ENCODE measurements at regions not wholly inside any gene's neighbourhood (a gene's known extent, or its start where the extent isn't known, plus 50 kb on each side); places are given as distances from the start of the nearest gene placed in this dataset.

GRCh38 chr4:14465057-14465456 lies 537.2 kb upstream of the CPEB2 start:
- TF ChIP-seq CTCF (IDR thresholded peaks at IDR 0.05; ENCODE audit: low read length) (no peak), EZH2phosphoT487 (IDR thresholded peaks at IDR 0.05; ENCODE audit: low read length) (no peak), EZH2 (optimal IDR thresholded peaks at IDR 0.05; ENCODE audit: low read depth, low read length) (no peak)
- H4K20me1 ChIP-seq (ENCODE audit: insufficient read depth, low read length): no peaks in the 10 kb centered on the region

GRCh38 chr4:14465507-14465906 lies 536.8 kb upstream of the CPEB2 start:
- Histone ChIP-seq H3K9ac (ENCODE audit: low read length) (no peak overlapping the region), H3K4me1 (ENCODE audit: low read length) (no peaks in the 10 kb centered on the region), H3K4me3 (ENCODE audit: low read length) (no peak overlapping the region), H3K9me3 (replicated peaks; ENCODE audit: insufficient read depth, low read length) (no peaks in the 10 kb centered on the region), H3K4me2 (ENCODE audit: low read depth, low read length) (no peak overlapping the region), H3K36me3 (replicated peaks; ENCODE audit: insufficient read depth, low read length) (no peaks in the 10 kb centered on the region), H3K27ac (ENCODE audit: low read length) (no peak overlapping the region), H4K20me1 (ENCODE audit: insufficient read depth, low read length) (no peaks in the 10 kb centered on the region), H3K27me3 (replicated peaks; ENCODE audit: insufficient read depth, low read length) (no peaks in the 10 kb centered on the region), H3K79me2 (ENCODE audit: low read length) (no peaks in the 10 kb centered on the region), H3F3A (ENCODE audit: insufficient read depth, low read length) (no peaks in the 10 kb centered on the region), H3K9me2 (replicated peaks; ENCODE audit: insufficient read depth, low read length) (no peaks in the 10 kb centered on the region), H2AFZ (ENCODE audit: low read length) (no peak overlapping the region)
- DNase-seq: no peak
- TF ChIP-seq EZH2 (optimal IDR thresholded peaks at IDR 0.05; ENCODE audit: low read depth, low read length) (no peak), CTCF (IDR thresholded peaks at IDR 0.05; ENCODE audit: low read length) (no peak), EZH2phosphoT487 (IDR thresholded peaks at IDR 0.05; ENCODE audit: low read length) (no peak)

More at GRCh38 chr4:14465057-14465456, 537.2 kb upstream of the CPEB2 start:
- Histone ChIP-seq H2AFZ (ENCODE audit: low read length) (no peak overlapping the region), H3K4me3 (ENCODE audit: low read length) (no peak overlapping the region), H3F3A (ENCODE audit: insufficient read depth, low read length) (no peaks in the 10 kb centered on the region), H3K9me2 (replicated peaks; ENCODE audit: insufficient read depth, low read length) (no peaks in the 10 kb centered on the region), H3K79me2 (ENCODE audit: low read length) (no peaks in the 10 kb centered on the region), H3K27me3 (replicated peaks; ENCODE audit: insufficient read depth, low read length) (no peaks in the 10 kb centered on the region), H3K9ac (ENCODE audit: low read length) (no peak overlapping the region), H3K36me3 (replicated peaks; ENCODE audit: insufficient read depth, low read length) (no peaks in the 10 kb centered on the region), H3K9me3 (replicated peaks; ENCODE audit: insufficient read depth, low read length) (no peaks in the 10 kb centered on the region), H3K4me1 (ENCODE audit: low read length) (no peaks in the 10 kb centered on the region), H3K4me2 (ENCODE audit: low read depth, low read length) (no peak overlapping the region), H3K27ac (ENCODE audit: low read length) (no peak overlapping the region)
- no peak for DNase-seq

GRCh38 chr4:14478504-14478903 lies 523.8 kb upstream of the CPEB2 start:
- H3K9me3 ChIP-seq (replicated peaks; ENCODE audit: insufficient read depth, low read length): no peaks in the 10 kb centered on the region
- H3K9ac ChIP-seq (ENCODE audit: low read length): no peak overlapping the region
- no peaks in the 10 kb centered on the region for H3K9me2 ChIP-seq (replicated peaks; ENCODE audit: insufficient read depth, low read length)
- no peak overlapping the region for H3K4me2 ChIP-seq (ENCODE audit: low read depth, low read length)
- no peak overlapping the region for H3K4me3 ChIP-seq (ENCODE audit: low read length)
- no peaks in the 10 kb centered on the region for H3K79me2 ChIP-seq (ENCODE audit: low read length)
- H4K20me1 ChIP-seq (ENCODE audit: insufficient read depth, low read length): no peaks in the 10 kb centered on the region
- H3F3A ChIP-seq (ENCODE audit: insufficient read depth, low read length): no peaks in the 10 kb centered on the region
- no peaks in the 10 kb centered on the region for H3K36me3 ChIP-seq (replicated peaks; ENCODE audit: insufficient read depth, low read length)
- no peaks in the 10 kb centered on the region for H3K27me3 ChIP-seq (replicated peaks; ENCODE audit: insufficient read depth, low read length)
- H2AFZ ChIP-seq (ENCODE audit: low read length): no peak overlapping the region
- DNase-seq: no peak
- H3K4me1 ChIP-seq (ENCODE audit: low read length): no peaks in the 10 kb centered on the region
- TF ChIP-seq EZH2 (optimal IDR thresholded peaks at IDR 0.05; ENCODE audit: low read depth, low read length) (no peak), EZH2phosphoT487 (IDR thresholded peaks at IDR 0.05; ENCODE audit: low read length) (no peak), CTCF (IDR thresholded peaks at IDR 0.05; ENCODE audit: low read length) (no peak)
- no peak overlapping the region for H3K27ac ChIP-seq (ENCODE audit: low read length)

Data from MM.1S (cell line).